ENCODE measurements at regions not wholly inside any gene's neighbourhood (a gene's known extent, or its start where the extent isn't known, plus 50 kb on each side); places are given as distances from the start of the nearest gene placed in this dataset.

DNA sequence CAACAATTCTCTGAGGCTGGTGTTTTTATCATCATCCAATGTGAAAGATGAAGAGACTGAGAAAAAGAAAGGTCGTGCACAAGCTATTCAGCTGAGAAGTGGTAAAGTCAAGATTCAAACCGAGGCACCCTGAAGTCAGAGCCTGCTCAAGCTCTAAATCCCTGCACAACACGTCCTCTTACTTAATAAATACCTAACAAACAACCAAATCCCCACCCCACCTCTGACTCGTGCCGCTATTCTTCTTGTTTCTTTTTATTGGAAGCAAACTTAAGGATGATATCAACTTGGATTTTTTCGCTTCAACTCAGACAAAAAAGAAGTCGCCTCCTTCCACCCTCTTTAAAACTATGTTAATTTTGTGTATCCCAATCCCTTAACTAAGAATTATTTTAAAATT is 140.2 kb downstream of the CEP120 start:
- TF ChIP-seq ZBTB1 (tag by site-specific recombination; IDR thresholded peaks at IDR 0.05) = no peak
- TF ChIP-seq, protein P1, sequence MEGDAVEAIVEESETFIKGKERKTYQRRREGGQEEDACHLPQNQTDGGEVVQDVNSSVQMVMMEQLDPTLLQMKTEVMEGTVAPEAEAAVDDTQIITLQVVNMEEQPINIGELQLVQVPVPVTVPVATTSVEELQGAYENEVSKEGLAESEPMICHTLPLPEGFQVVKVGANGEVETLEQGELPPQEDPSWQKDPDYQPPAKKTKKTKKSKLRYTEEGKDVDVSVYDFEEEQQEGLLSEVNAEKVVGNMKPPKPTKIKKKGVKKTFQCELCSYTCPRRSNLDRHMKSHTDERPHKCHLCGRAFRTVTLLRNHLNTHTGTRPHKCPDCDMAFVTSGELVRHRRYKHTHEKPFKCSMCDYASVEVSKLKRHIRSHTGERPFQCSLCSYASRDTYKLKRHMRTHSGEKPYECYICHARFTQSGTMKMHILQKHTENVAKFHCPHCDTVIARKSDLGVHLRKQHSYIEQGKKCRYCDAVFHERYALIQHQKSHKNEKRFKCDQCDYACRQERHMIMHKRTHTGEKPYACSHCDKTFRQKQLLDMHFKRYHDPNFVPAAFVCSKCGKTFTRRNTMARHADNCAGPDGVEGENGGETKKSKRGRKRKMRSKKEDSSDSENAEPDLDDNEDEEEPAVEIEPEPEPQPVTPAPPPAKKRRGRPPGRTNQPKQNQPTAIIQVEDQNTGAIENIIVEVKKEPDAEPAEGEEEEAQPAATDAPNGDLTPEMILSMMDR (tag by site-specific recombination; IDR thresholded peaks at IDR 0.05) = no peak
